ENCODE measurements at regions not wholly inside any gene's neighbourhood (a gene's known extent, or its start where the extent isn't known, plus 50 kb on each side); places are given as distances from the start of the nearest gene placed in this dataset.
"Not testable (repeated sequence)": the region's sequence is repeated elsewhere in the genome, so short reads cannot be mapped to it uniquely, and the experiment has no call there.

GRCh38 chr13:76349700-76350099, 536.5 kb downstream of the KCTD12 start:
- DNase-seq (ENCODE audit: low spot score), result no peak

DNA sequence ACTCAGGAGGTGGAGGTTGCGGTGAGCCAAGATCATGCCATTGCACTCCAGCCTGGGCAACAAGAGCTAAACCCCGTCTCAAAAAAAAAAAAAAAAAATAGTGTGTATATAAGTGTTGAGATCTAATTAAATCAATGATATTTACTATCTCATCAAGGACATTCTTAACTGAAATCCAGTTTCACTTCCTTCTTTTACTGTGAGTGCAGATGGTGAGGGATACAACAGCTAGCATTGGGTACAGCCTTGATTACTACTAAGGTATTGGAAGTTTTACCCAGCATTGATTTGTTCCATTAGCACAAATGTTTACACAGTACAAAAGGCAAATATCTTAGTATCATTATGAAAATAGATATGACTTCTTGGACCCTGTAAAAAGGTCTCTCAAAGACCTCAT, 546.6 kb downstream of the KCTD12 start:
- DNase-seq (ENCODE audit: low spot score), result no peak

DNA sequence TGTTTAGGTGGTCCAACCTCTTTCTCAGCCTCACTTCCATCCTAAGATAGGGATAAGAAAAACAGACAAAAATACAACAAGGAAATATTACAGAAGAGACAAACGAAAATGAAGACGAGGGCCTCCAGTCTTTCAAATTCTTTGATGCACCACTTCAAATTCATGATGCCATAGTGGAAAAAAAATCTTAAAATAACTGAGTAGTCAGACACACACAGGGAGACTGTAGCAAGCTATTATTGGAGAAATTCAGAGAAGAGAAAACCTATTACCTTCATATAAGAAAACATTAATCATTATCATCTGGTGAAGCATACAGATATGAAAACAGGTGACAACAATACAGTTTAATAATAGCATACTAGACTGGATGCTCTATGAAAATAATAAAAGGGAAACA, 548.2 kb downstream of the KCTD12 start:
- DNase-seq (ENCODE audit: low spot score), result no peak

GRCh38 chr13:76336889-76337844, 549.0 kb downstream of the KCTD12 start:
- DNase-seq (ENCODE audit: low spot score), result no peak

- DNase-seq (ENCODE audit: low spot score), result no peak
Observed at GRCh38 chr13:76335463-76335862, 550.7 kb downstream of the KCTD12 start.

DNA sequence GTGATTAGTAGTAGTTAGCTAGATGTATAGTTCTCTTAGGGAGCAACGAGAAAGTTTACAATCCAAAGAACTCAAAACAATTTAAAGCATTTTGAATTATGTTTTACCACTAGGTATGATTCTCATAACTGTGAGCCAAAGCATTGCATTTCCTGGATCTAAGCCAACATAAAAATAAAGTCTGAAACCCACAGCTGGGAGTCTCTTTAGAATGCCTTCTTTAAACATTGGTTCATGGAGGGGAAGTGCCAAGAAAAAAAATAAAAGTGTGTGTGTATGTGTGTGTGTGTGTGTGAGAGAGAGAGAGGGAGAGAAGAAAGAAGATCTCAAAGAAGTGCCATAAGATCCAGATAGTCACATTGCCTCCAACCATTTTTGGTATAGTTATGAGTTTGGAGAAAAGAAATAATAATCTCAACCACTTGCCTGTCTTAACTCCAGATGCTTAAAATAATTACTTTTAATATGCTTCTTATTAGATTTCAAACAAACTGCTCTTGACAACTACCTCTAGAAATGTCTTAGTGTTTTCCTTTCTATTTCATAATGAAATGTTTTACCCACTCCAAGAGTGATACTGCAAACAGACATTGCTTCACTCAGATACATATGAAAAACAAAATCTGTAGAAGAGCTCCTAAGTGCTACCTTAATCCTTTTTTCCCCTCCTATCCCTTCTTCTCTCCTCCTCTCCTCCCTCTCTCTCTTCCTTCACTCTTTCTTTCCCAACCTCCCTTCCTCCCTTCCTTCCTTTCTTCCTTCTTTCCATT, 554.1 kb downstream of the KCTD12 start:
- no peak for DNase-seq (ENCODE audit: low spot score)

DNA sequence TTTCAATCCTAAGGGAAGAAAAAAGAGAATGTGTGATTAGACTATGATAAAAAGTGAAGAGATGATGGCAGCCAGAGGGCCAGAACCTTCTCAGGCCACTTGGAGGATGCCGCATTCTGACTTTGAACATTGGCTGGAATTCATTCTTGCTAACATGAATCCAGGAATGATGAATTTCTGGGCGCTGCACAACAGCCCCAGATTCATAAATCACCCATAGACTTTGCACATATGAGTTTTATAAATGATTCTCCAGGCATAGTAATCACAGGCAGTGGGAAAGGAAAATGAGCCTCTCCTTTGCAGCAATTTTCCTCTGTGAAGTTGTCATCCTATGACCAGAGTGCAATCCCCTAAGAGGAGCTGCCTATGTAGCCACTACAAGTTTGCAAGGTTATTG, 555.4 kb downstream of the KCTD12 start:
- DNase-seq (ENCODE audit: low spot score), result no peak

- DNase-seq (ENCODE audit: low spot score), result no peak
Observed at GRCh38 chr13:76329866-76330580, 556.2 kb downstream of the KCTD12 start.

DNA sequence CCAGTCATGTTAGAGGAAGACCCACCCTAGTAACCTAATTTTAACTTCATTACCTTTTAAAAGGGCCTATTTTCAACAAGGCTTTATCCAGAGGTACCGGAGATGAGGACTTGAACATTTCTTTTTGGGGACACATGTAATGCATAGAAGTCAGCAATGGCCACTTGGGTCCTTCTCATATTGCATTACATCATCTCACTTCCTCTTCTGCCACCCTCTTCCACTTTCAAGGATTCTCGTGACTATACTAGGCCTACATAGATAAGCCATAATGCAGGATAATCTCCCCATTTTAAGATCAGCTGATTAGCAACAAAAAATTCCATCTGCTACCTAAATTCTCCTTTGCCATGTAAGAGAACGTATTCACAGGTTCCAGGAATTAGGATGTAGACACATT, 557.2 kb downstream of the KCTD12 start:
- DNase-seq (ENCODE audit: low spot score), result no peak

DNA sequence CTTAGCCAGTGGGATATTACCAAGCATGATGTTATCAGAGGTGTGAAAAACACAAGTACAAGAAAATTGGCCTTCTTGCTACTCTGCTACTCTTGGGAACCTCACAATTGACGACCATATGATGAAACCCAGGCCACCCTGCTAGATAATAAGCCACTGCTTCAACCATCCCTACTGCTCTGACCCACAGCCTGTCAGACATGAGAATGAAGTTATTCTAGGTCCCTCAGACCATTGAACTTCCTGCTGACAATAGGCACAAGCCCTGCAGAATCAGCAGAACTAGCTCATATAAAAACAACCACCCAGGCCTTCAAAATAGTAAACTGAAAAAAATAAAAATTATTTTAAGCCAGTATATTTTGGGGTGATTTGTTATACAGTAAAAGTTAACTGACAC, 559.9 kb downstream of the KCTD12 start:
- DNase-seq (ENCODE audit: low spot score), result no peak

GRCh38 chr13:76319921-76320320, 566.3 kb downstream of the KCTD12 start:
- DNase-seq (ENCODE audit: low spot score), result no peak

GRCh38 chr13:76316998-76317527, 569.1 kb downstream of the KCTD12 start:
- no peak for DNase-seq (ENCODE audit: low spot score)

DNA sequence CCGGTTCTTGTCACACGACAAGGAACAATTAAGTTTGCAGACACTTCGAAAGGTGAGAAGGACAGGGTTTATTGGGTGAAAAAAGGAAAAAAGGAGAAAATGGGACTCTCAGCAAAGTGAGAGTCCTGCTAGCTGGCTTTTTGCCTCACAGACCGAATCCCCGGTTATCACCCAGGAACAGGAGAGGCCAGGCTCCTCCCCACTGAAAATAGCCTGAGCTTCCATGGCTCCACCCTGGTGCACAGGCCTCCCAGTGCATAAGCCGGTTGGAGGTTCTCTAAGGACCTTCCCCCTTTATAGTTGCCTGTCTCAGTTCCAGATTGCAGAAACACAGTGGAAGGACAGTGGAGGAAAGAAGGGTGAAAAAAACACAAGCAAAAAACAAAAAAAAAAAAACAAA, 571.7 kb downstream of the KCTD12 start:
- no peak for DNase-seq (ENCODE audit: low spot score)

GRCh38 chr13:76307142-76307541, 579.1 kb downstream of the KCTD12 start:
- no peak for DNase-seq (ENCODE audit: low spot score)

DNA sequence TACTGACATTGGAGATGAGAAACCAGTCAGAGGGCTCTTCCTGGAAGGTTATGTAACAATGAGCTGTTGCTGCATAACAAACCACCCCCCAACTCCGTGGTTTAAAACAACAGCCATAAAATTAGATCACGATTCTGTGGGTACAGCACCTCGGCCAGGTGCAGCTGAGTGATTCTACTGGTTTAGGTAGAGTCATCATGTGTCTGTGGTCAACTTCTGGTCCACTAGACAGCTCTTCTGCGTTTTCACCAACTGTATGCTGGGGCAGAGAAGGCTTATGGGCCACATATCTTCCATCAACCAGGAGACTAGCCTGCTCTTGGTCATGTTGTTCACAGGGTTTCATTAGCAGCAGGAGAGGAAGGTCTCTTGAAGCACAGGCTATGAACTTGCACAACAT, 585.5 kb downstream of the KCTD12 start:
- no peak for DNase-seq (ENCODE audit: low spot score)

GRCh38 chr13:76297331-76297730, 588.9 kb downstream of the KCTD12 start:
- no peak for DNase-seq (ENCODE audit: low spot score)

DNA sequence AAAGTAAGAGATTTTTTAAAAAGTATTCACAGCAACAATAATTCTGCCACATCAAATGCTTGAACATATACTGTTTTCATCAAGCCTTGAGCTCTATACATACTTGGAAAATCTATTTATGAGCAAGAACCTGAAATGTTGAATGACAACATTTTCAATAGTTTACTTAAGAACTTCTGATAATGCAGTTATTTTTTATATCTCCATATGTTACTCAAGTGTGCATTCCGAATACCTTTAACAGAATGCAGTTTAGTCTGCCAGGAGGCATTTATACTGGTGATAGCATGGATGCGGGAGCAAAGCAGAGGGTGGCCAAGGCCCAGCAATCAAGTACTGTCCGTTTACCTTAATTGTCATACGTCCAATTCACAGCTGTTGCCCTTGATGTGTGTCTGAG, 589.5 kb downstream of the KCTD12 start:
- no peak for DNase-seq (ENCODE audit: low spot score)

DNA sequence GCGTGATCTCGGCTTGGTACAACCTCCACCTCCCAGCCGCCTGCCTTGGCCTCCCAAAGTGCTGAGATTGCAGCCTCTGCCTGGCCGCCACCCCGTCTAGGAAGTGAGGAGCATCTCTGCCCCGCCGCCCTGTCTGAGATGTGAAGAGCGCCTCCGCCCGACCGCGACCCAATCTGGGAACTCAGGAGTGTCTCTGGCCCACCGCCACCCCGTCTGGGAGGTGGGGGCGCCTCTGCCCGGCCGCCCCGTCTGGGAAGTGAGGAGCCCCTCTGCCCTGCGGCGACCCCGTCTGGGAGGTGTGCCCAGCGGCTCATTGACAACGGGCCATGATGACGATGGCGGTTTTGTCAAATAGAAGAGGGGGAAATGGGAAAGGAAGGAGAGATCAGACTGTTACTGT, 591.2 kb downstream of the KCTD12 start:
- not testable (repeated sequence) for DNase-seq (ENCODE audit: low spot score)

GRCh38 chr13:76293751-76294150, 592.5 kb downstream of the KCTD12 start:
- no peak for DNase-seq (ENCODE audit: low spot score)

- no peak for DNase-seq (ENCODE audit: low spot score)
Observed at GRCh38 chr13:76293346-76293745, 592.9 kb downstream of the KCTD12 start.

GRCh38 chr13:76292726-76293125, 593.5 kb downstream of the KCTD12 start:
- DNase-seq (ENCODE audit: low spot score), result no peak

DNA sequence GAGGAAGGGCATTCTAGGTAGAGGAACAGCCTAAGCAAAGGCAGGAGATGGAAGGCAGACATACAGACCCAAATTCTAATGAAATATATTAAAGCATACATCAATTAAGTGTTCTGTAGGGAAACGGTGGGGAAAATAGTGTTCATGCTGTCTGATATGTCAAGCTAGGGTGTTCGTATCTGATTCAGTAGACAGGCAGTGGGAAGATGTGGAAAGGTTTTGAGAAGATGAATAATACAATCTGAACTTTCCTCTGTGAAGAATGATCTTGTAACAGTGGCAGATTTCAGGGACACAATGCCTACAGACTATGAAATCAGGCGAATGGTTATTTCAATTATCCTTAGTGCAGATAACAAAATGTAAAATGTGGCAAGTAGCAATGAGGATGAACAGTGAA, 594.2 kb downstream of the KCTD12 start:
- no peak for DNase-seq (ENCODE audit: low spot score)

Measured in LoVo (cell line).